Endothelial cell (in vitro differentiated cells): ENCODE measurements at regions not wholly inside any gene's neighbourhood (a gene's known extent, or its start where the extent isn't known, plus 50 kb on each side); places are given as distances from the start of the nearest gene placed in this dataset.
"Not testable (repeated sequence)": the region's sequence is repeated elsewhere in the genome, so short reads cannot be mapped to it uniquely, and the experiment has no call there.

ENCODE experiments used
- DNase-seq: peaks from one replicate; pipeline ENCODE4 v3.0.0; 2021; ENCODE audit warnings: low spot score
- H3K27ac Mint-ChIP-seq: one replicate; pipeline ENCODE4 v1.8.0; 2021; ENCODE audit warnings: mixed read lengths, inconsistent platforms; ENCODE audit not compliant: unreplicated experiment
- H3K27me3 Mint-ChIP-seq: one replicate; pipeline ENCODE4 v1.8.0; 2021; ENCODE audit warnings: mild to moderate bottlenecking, moderate library complexity, mixed read lengths, inconsistent platforms; ENCODE audit not compliant: unreplicated experiment
- H3K36me3 Mint-ChIP-seq: one replicate; pipeline ENCODE4 v1.8.0; 2021; ENCODE audit warnings: mild to moderate bottlenecking, low read depth, mixed read lengths, inconsistent platforms; ENCODE audit not compliant: unreplicated experiment
- H3K4me1 Mint-ChIP-seq: one replicate; pipeline ENCODE4 v1.8.0; 2021; ENCODE audit warnings: mild to moderate bottlenecking, mixed read lengths, inconsistent platforms; ENCODE audit not compliant: unreplicated experiment
- H3K4me3 Mint-ChIP-seq: one replicate; pipeline ENCODE4 v1.8.0; 2021; ENCODE audit warnings: mild to moderate bottlenecking, mixed read lengths, inconsistent platforms; ENCODE audit not compliant: unreplicated experiment
- H3K9me3 Mint-ChIP-seq: one replicate; pipeline ENCODE4 v1.8.0; 2021; ENCODE audit warnings: mixed read lengths, inconsistent platforms; ENCODE audit not compliant: unreplicated experiment
- CTCF ChIP-seq: fragments of 200-600 bp; sonication (generic); IDR thresholded peaks from one replicate; pipeline ENCODE4 v1.5.0; 2021; ENCODE audit warnings: antibody characterized with exemption; ENCODE audit not compliant: unreplicated experiment

GRCh38 chr16:21519361-21520133, 79.8 kb upstream of the METTL9 start:
- DNase-seq, H3K36me3 Mint-ChIP-seq, H3K9me3 Mint-ChIP-seq: not testable (repeated sequence)
- H3K27me3 Mint-ChIP-seq = peaks cover 11% of the 10 kb centered on the region
- H3K4me3 Mint-ChIP-seq = peak overlapping the region; percentile 99
- peaks cover 25% of the 10 kb centered on the region for H3K4me1 Mint-ChIP-seq
- peak overlapping the region; percentile 72 for H3K27ac Mint-ChIP-seq

GRCh38 chr16:21520134-21521047, 79.0 kb upstream of the METTL9 start:
- not testable (repeated sequence) for H3K27ac Mint-ChIP-seq, H3K36me3 Mint-ChIP-seq, H3K9me3 Mint-ChIP-seq
- DNase-seq = peak; percentile 100
- Mint-ChIP-seq H3K4me1 (peaks cover 25% of the 10 kb centered on the region), H3K4me3 (peak overlapping the region; percentile 99), H3K27me3 (peaks cover 11% of the 10 kb centered on the region)

- Mint-ChIP-seq H3K4me3 (peak overlapping the region; percentile 62), H3K4me1 (peaks cover 23% of the 10 kb centered on the region)
- H3K27me3 Mint-ChIP-seq, H3K36me3 Mint-ChIP-seq, H3K9me3 Mint-ChIP-seq, H3K27ac Mint-ChIP-seq, DNase-seq: not testable (repeated sequence)
Observed at GRCh38 chr16:21521048-21521389, 78.4 kb upstream of the METTL9 start.

GRCh38 chr16:21521390-21522143, 77.8 kb upstream of the METTL9 start:
- H3K27me3 Mint-ChIP-seq, H3K36me3 Mint-ChIP-seq, H3K9me3 Mint-ChIP-seq: not testable (repeated sequence)
- DNase-seq = peak; percentile 64
- peaks cover 23% of the 10 kb centered on the region for H3K4me1 Mint-ChIP-seq
- H3K4me3 Mint-ChIP-seq = peak overlapping the region; percentile 80
- H3K27ac Mint-ChIP-seq = peak overlapping the region; percentile 52

- not testable (repeated sequence) for DNase-seq, H3K9me3 Mint-ChIP-seq, H3K27ac Mint-ChIP-seq, H3K36me3 Mint-ChIP-seq, H3K4me3 Mint-ChIP-seq
- Mint-ChIP-seq H3K27me3 (peaks cover 10% of the 10 kb centered on the region), H3K4me1 (peaks cover 28% of the 10 kb centered on the region)
Observed at GRCh38 chr16:21522846-21523245, 76.5 kb upstream of the METTL9 start.

- Mint-ChIP-seq H3K4me1 (peaks cover 21% of the 10 kb centered on the region), H3K27me3 (peaks cover 10% of the 10 kb centered on the region), H3K9me3 (no peaks in the 10 kb centered on the region), H3K36me3 (peaks cover 4% of the 10 kb centered on the region), H3K27ac (no peak overlapping the region), H3K4me3 (no peak overlapping the region)
- TF ChIP-seq CTCF = no peak
- no peak for DNase-seq
Observed at GRCh38 chr16:21523411-21524067, 75.8 kb upstream of the METTL9 start.
